SK-N-SH (cell line): ENCODE measurements at regions not wholly inside any gene's neighbourhood (a gene's known extent, or its start where the extent isn't known, plus 50 kb on each side); places are given as distances from the start of the nearest gene placed in this dataset.

ENCODE experiments used
- EP300 ChIP-seq, 2 experiments: IDR thresholded peaks; 2 replicates each; pipeline versions ENCODE4 v1.4.0 to v1.6.1; 2012; ENCODE audit warnings: borderline replicate concordance in 1 of 2, low read depth in 1 of 2, low read length in 1 of 2
- FOXM1 ChIP-seq: IDR thresholded peaks from 2 replicates; pipeline ENCODE4 v1.4.0; 2012; ENCODE audit warnings: low read depth, mild to moderate bottlenecking
- GABPA ChIP-seq: IDR thresholded peaks from 2 replicates; pipeline ENCODE4 v1.4.0; 2012; ENCODE audit warnings: low read depth, mild to moderate bottlenecking
- GATA2 ChIP-seq: sonication (generic); formaldehyde crosslinking; IDR thresholded peaks from 2 replicates; pipeline ENCODE4 v1.5.0; 2020; ENCODE audit warnings: mild to moderate bottlenecking, missing genetic modification reagents
- MXI1 ChIP-seq: IDR thresholded peaks from 2 replicates; pipeline ENCODE4 v1.6.1; 2012; ENCODE audit warnings: mild to moderate bottlenecking, low read depth, low read length, improper control_type of control experiment
- NRF1 ChIP-seq: IDR thresholded peaks from 2 replicates; pipeline ENCODE4 v1.6.1; 2012; ENCODE audit warnings: low read depth, mild to moderate bottlenecking, low read length
- TEAD4 ChIP-seq: IDR thresholded peaks from 2 replicates; pipeline ENCODE4 v1.4.0; 2012; ENCODE audit warnings: mild to moderate bottlenecking, borderline replicate concordance; ENCODE audit not compliant: insufficient read depth
- TF ChIP-seq, protein P1 (sequence below): fragments of 200-600 bp; sonication (generic); IDR thresholded peaks from 2 replicates; pipeline ENCODE4 v1.6.1; 2017; ENCODE audit warnings: antibody characterized with exemption, mild to moderate bottlenecking, moderate library complexity

DNA sequence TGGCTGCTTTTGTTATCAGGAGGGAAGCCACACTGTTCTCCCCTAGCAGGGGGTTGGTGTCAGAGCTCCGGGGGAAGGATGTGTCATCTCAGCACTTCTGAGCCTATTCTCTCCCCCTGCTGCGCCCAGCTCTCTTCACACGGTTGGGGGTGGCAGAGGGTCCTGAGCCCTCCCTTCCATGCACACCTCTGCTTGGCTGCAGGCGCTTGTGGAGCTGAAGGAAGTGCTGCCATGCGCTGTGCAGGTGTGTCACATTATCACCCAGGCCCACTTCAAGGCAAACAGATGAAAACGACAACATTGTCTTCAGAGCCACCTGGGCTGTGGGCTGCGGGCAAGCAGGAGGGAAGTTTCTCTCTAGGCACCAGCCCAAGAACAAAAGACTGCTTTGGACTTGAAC is 263.4 kb downstream of the BMP7 start:
- TF ChIP-seq EP300 (IDR thresholded peaks at IDR 0.05; ENCODE audit: borderline replicate concordance in 1 of 2, low read depth in 1 of 2, low read length in 1 of 2) (no peak), TEAD4 (no peak), MXI1 (no peak), NRF1 (no peak), GABPA (no peak), GATA2 (no peak), FOXM1 (no peak)
- TF ChIP-seq, protein P1, sequence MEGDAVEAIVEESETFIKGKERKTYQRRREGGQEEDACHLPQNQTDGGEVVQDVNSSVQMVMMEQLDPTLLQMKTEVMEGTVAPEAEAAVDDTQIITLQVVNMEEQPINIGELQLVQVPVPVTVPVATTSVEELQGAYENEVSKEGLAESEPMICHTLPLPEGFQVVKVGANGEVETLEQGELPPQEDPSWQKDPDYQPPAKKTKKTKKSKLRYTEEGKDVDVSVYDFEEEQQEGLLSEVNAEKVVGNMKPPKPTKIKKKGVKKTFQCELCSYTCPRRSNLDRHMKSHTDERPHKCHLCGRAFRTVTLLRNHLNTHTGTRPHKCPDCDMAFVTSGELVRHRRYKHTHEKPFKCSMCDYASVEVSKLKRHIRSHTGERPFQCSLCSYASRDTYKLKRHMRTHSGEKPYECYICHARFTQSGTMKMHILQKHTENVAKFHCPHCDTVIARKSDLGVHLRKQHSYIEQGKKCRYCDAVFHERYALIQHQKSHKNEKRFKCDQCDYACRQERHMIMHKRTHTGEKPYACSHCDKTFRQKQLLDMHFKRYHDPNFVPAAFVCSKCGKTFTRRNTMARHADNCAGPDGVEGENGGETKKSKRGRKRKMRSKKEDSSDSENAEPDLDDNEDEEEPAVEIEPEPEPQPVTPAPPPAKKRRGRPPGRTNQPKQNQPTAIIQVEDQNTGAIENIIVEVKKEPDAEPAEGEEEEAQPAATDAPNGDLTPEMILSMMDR, result no peak
